ENCODE measurements at regions not wholly inside any gene's neighbourhood (a gene's known extent, or its start where the extent isn't known, plus 50 kb on each side); places are given as distances from the start of the nearest gene placed in this dataset.

- TF ChIP-seq EZH2 (IDR thresholded peaks at IDR 0.05; ENCODE audit: borderline replicate concordance, low read length): no peak
- TF ChIP-seq CTCF (conservative IDR thresholded peaks at IDR 0.05 in 1 of 2, IDR thresholded peaks at IDR 0.05 in 1 of 2; ENCODE audit: extremely low read depth in 1 of 2, insufficient read depth in 1 of 2, low read depth in 1 of 2, low read length in 2 of 2): no peak
Measured at GRCh38 chr10:104556831-104557230, 84.3 kb upstream of the SORCS3 start.
